Esophagus squamous epithelium (tissue), 4 donors: ENCODE measurements at regions not wholly inside any gene's neighbourhood (a gene's known extent, or its start where the extent isn't known, plus 50 kb on each side); places are given as distances from the start of the nearest gene placed in this dataset.

ENCODE experiments used
- POLR2A ChIP-seq, 4 donors: fragments of 450-650 bp; IDR thresholded peaks; one replicate each; pipeline ENCODE4 v1.6.1; 2017; ENCODE audit warnings: antibody characterized with exemption in 4 of 4, mild to moderate bottlenecking in 4 of 4, moderate library complexity in 3 of 4
- TF ChIP-seq, protein P1 (sequence below), 6 experiments: fragments of 450-650 bp in 4 of 6; fragments of 200-600 bp in 2 of 6; sonication (generic) in 2 of 6; IDR thresholded peaks; one replicate each; pipeline ENCODE4 v1.5.1; 2016 to 2019; ENCODE audit warnings: antibody characterized with exemption in 6 of 6, mild to moderate bottlenecking in 4 of 6, moderate library complexity in 4 of 6

DNA sequence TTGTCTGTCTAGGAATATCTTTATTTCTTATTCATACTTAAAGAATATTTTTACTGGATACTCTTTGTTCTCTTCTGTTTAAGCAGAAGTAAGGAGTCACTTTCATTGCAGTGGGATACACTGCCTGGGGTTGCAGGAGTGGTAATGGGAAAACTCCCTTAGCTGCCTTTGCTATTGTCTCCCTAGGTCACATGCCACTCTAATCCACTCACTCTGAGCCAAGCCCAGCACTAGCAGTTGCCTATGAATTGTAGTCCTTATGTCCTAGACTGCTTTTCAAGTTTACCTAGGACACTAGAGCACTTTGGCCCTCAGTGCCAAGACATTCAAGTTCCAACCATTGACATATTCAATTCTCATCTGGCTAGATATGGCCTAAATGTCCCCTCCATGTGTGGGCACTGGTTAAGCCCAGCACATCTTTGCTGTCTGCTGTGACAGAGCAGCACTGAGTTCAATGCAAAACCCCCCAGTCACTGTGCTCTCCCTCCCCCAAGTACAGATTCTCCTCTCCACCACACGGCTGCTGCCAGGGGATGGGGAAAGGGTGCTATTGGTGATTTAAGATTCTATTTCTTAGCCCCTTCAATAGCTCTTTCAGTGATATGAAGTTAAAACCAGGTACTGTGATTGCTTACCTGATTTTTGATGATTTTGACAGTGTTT lies 991.7 kb upstream of the KCND2 start:
- no peak for TF ChIP-seq POLR2A (IDR thresholded peaks at IDR 0.05)
- TF ChIP-seq, protein P1, sequence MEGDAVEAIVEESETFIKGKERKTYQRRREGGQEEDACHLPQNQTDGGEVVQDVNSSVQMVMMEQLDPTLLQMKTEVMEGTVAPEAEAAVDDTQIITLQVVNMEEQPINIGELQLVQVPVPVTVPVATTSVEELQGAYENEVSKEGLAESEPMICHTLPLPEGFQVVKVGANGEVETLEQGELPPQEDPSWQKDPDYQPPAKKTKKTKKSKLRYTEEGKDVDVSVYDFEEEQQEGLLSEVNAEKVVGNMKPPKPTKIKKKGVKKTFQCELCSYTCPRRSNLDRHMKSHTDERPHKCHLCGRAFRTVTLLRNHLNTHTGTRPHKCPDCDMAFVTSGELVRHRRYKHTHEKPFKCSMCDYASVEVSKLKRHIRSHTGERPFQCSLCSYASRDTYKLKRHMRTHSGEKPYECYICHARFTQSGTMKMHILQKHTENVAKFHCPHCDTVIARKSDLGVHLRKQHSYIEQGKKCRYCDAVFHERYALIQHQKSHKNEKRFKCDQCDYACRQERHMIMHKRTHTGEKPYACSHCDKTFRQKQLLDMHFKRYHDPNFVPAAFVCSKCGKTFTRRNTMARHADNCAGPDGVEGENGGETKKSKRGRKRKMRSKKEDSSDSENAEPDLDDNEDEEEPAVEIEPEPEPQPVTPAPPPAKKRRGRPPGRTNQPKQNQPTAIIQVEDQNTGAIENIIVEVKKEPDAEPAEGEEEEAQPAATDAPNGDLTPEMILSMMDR (IDR thresholded peaks at IDR 0.05): no peak
